ENCODE measurements at regions not wholly inside any gene's neighbourhood (a gene's known extent, or its start where the extent isn't known, plus 50 kb on each side); places are given as distances from the start of the nearest gene placed in this dataset.
"Not testable (repeated sequence)": the region's sequence is repeated elsewhere in the genome, so short reads cannot be mapped to it uniquely, and the experiment has no call there.

DNA sequence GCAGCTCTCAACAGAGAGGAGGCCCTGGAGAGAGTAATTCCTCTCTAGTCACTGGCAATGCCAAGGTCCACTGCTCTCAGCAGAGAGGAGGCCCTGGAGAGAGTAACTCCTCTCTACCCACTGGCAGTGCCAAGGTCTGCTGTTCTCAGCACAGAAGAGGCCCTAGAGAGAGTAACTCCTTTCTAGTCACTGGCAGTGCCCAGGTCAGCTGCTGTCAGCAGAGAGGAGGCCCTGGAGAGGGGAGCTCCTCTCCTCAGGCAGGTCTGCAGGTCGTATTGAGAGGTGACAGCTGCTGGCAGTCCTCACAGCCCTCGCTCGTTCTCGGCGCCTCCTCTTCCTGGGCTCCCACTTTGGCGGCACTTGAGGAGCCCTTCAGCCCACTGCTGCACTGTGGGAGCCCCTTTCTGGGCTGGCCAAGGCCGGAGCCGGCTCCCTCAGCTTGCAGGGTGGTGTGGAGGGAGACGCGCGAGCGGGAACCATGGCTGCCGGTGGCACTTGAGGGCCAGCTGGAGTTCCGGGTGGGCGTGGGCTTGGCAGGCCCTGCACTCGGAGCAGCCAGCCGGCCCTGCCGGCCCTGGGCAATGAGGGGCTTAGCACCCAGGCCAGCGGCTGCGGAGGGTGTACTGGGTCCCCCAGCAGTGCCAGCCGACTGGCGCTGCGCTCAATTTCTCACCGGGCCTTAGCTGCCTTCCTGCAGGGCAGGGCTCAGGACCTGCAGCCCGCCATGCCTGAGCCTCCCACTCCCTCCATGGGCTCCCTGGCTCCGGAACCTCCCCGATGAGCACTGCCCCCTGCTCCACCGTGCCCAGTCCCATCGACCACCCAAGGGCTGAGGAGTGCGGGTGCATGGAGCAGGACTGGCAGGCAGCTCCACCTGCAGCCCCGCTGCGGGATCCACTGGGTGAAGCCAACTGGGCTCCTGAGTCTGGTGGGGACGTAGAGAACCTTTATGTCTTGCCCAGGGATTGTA, 642.9 kb downstream of the PRR16 start:
- DNase-seq, result not testable (repeated sequence)

DNA sequence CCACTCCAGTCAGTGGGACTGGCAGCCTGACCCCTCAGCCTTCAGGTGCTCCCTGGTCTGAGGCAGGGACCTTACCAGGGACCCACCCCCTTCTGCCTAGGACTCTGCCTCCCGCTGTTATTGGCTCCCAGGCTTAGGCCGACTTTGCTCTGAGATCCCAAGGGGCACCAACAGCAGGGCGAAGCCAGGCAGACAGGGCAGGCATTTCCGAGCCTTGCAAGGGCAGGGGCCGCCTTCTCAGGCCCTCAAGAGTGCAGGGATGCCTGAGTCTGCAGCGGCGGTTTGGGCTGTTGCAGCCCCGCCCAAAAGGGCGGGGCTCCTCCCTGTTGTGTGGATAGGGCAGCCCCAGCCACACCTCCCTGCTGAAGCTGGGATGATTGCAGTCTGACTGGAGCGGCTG, 644.6 kb downstream of the PRR16 start:
- DNase-seq, result no peak

DNA sequence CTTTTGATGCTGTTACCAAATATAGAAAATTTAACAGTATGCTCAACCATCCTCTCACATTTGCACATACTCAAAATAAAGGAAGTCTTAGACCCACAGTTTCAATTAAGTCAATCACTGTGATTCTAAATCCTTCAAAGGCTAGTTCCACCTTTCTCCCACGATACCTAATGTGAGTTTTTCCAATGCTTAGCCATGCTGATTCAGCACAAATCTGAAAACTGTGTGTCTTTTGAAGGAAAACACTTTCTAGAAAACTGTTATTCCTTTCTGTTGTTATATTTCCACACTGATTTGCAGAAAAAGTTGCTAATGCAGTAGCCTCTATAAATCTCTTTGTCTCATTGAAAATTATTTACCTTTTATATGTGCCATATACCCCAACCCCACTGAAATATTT, 645.7 kb downstream of the PRR16 start:
- DNase-seq, result no peak

DNA sequence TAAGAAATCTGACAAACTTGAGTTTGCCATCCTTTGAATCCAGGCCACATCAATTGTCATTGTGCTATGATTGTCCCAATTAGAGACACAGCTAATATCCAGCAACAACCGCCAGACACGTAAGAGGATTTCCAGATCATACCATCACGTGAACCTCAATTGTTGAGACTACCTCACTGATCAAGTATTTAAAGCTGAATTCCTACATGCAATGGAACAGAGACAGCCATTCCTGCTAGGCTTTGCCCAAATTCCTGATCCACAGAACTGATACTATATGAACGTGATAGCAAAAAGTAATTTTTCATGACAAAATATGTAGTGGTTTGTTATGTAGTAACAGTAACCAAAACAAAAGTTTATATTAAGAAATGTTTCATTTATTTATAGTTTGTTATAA, 657.7 kb downstream of the PRR16 start:
- DNase-seq, result no peak

DNA sequence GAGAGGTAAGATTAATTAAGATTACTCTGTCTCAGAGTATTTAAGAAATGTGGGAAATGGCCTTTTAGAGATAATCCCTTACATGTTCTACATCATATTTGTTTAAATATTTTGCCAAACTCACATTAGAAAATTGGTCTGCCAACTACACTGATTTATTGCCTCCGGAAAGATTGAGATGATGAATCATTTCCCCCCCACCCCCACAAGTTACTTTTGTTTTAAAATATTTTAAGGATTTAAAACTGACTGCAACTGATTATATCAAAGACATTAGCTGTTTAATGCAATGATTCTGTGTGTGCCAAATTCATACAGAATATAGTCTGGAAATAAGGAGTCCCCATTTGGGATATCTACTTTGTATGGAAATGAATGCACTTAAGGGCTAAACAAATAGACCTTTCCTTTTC, 674.4 kb downstream of the PRR16 start:
- no peak for DNase-seq

DNA sequence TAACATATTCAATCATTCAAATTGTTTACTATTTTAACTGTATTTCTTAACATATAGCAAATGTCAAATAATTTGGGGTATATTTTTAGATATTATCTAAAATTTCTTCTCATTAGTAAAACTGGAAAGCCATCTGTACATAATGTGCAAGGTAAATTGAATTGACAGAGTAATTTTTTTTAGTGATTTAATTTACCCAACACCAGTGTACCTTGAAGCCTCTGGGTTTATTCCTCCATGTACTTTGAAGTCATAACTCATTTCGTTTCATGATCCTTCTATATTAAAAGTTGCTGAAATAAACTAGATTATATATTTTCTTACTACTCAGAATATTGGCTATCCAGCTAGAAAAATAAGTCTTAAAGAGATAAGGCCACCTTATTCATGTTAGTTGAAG, 674.9 kb downstream of the PRR16 start:
- no peak for DNase-seq

DNA sequence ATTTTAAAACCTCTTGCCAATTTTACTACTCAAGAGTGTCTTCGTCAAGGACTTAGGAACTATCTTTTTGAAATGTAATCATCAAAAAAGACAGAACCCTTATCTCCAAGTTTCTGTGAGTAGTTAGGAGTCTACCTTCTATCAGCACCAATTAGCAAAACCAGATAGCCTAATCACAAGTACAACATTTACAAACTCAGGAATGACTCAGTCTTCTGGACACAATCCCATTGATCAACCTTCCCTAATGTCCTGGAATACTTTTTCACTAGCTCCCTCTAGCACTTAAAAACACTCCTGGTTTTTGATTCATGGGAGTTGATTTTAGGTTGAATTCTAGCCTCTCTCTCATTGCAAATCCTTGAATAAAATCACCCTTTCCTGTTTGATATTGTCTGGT, 680.7 kb downstream of the PRR16 start:
- no peak for DNase-seq

- DNase-seq, result no peak
Measured at GRCh38 chr5:121151534-121151933, 687.4 kb downstream of the PRR16 start.

GRCh38 chr5:121152411-121152810, 688.3 kb downstream of the PRR16 start:
- DNase-seq, result no peak

- no peak for DNase-seq
Measured at GRCh38 chr5:121156565-121156964, 692.5 kb downstream of the PRR16 start.

GRCh38 chr5:121158451-121158850, 693.2 kb upstream of the FTMT start:
- DNase-seq, result no peak

GRCh38 chr5:121160591-121160990, 691.1 kb upstream of the FTMT start:
- no peak for DNase-seq

DNA sequence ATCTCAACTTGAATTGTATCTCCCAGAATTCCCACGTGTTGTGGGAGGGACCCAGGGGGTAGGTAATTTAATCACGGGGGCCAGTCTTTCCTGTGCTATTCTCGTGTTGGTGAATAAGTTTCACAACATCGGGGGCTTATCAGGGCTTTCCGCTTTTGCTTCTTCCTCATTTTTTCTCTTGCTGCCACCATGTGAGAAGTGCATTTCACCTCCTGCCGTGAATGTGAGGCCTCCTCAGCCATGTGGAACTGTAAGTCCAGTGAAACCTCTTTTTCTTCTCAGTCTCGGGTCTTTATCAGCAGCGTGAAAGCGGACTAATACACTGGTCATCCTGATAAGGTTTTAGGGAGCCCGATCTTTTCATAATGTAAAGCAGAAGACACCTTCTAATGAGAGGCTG, 687.0 kb upstream of the FTMT start:
- DNase-seq, result no peak

- no peak for DNase-seq
Measured at GRCh38 chr5:121171361-121171760, 680.3 kb upstream of the FTMT start.

DNA sequence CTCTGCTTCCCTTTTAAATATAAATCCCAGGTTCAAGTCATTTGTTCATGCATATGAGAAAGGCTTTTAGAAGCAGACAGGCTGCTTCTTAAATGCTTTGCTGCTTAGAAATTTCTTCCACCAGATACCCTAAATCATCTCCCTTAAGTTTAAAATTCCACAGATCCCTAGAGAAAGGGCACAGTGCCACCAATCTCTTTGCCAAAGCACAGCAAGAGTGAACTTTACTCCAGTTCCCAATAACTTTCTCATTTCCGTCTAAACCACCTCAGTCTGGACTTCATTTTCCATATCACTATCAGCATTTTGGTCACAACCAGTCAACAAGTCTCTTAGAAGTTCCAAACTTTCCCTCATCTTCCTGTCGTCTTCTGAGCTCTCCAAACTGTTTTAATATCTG, 679.8 kb upstream of the FTMT start:
- DNase-seq, result no peak

DNA sequence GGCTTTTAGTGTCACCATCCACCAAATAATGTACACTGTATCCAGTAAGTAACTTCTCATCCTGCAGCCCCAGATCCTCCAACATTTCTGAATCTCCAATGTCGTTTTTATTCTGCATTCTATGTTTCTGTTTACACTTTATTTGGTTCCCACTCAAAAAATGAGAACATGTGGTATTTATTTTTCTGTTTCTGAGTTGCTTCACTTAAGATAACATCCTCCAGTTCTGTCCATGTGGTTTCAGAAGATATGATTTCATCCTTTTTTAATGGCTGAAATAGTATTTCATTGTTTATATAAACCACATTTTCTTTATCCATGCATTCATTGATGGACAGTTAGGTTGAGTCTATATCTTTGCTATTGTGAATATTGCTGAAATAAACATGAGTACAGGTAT, 677.3 kb upstream of the FTMT start:
- no peak for DNase-seq

DNA sequence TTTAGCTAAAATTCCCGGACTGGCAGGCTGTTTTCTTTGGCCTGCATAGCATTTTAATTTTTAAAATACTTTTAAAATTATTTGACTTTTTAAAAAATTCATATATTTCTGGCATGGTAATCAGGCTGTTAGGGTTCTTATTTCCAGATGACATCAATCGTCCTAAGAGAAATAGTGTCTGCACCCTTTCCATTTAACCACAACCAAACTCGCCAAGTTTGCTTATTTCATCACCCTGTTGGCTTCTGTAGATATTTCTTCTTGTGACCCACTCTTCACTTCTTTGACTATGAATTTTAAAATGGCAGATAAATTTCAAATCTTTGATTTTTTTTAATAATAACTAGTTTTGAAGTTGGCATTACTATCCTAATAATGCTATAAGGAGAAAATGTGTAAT, 675.7 kb upstream of the FTMT start:
- no peak for DNase-seq

DNA sequence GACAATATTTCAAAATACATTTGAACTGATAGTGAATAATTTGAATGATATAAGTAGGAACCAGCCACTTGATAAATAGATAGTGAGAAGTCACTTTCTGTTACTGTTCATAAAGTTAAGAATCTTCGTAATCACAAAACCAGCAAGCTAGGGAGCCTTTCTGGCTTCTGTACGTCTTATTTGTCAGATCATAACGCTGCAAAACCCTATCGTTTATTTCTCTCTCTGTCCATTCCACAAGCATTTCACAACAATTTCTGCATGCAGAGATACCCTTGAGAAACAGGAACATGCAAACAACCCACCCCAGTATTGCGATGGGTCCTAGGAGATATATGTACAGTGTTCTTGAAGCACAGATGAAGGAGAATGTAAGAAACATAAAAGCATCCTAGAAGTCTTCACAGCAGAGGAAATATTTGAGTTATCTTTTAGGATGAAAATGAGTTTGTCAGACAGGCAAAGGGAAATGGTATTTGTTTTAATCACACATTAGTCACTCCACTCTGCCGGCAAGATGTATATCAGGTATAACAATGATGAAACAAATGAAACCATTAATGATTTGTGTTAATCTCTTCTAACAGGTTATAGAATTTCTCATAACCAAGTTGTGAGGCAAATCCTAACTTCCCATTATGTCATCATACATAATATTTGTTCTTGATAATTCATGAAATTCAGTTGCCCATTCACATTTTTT, 668.7 kb upstream of the FTMT start:
- DNase-seq, result no peak

- no peak for DNase-seq
Measured at GRCh38 chr5:121188849-121189248, 662.8 kb upstream of the FTMT start.

- DNase-seq, result no peak
Measured at GRCh38 chr5:121189342-121190305, 662.1 kb upstream of the FTMT start.

GRCh38 chr5:121199216-121199999, 652.3 kb upstream of the FTMT start:
- DNase-seq, result no peak

- DNase-seq, result no peak
Measured at GRCh38 chr5:121218086-121218485, 633.6 kb upstream of the FTMT start.

Measured in NCI-H1417 treated with DMSO at 0.1 percent for 48 hours (cell line).